ENCODE measurements at regions not wholly inside any gene's neighbourhood (a gene's known extent, or its start where the extent isn't known, plus 50 kb on each side); places are given as distances from the start of the nearest gene placed in this dataset.

GRCh38 chr14:98949051-98949450 lies 322.9 kb downstream of the BCL11B start:
- Histone ChIP-seq H3K36me3 (no peaks in the 10 kb centered on the region), H3K27me3 (no peaks in the 10 kb centered on the region), H3K9me3 (no peaks in the 10 kb centered on the region), H3K4me3 (no peak overlapping the region), H3K4me1 (peaks cover 15% of the 10 kb centered on the region), H3K27ac (no peak overlapping the region), H3K4me2 (no peak overlapping the region), H3K9ac (no peak overlapping the region), H4K20me1 (no peaks in the 10 kb centered on the region)
- TF ChIP-seq Cebpa-rat (IDR thresholded peaks at IDR 0.05) = no peak

DNA sequence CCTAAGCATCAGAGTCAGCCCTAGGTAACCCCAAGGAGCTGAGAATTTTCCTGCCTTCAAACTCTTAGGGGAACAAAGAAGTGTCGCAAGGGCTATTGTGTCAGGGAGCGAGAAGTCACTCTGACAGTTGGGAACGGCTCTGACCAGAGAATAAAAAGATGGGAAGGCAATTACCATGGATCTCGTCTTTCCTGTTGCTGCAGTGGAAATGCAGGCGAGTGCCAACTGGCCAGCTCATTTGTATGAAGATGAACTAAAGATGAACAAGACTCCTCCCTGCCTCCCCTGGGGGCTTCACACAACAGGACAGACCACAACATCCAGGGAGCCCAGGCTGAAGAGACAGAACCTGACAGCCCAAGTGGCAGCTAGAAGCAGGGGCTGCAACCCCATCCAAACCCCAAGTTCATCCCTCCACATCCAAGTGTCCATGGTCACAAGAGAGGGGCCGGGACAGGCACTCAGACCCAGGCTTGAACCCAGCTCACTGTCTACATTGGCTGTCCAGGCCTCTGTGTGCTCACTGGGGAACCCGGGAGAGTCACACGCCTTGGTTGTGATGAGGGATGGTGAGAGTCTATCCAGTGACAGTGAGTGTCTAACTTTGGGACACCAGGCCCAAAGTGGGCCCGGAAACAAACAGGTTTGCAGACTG lies 322.4 kb downstream of the BCL11B start:
- Histone ChIP-seq H4K20me1 (no peaks in the 10 kb centered on the region), H3K9me3 (no peaks in the 10 kb centered on the region), H3K4me2 (no peak overlapping the region), H3K4me1 (peaks cover 15% of the 10 kb centered on the region), H3K36me3 (no peaks in the 10 kb centered on the region), H3K27me3 (no peaks in the 10 kb centered on the region), H3K4me3 (no peak overlapping the region), H3K27ac (no peak overlapping the region), H3K9ac (no peak overlapping the region)
- no peak for TF ChIP-seq Cebpa-rat (IDR thresholded peaks at IDR 0.05)

DNA sequence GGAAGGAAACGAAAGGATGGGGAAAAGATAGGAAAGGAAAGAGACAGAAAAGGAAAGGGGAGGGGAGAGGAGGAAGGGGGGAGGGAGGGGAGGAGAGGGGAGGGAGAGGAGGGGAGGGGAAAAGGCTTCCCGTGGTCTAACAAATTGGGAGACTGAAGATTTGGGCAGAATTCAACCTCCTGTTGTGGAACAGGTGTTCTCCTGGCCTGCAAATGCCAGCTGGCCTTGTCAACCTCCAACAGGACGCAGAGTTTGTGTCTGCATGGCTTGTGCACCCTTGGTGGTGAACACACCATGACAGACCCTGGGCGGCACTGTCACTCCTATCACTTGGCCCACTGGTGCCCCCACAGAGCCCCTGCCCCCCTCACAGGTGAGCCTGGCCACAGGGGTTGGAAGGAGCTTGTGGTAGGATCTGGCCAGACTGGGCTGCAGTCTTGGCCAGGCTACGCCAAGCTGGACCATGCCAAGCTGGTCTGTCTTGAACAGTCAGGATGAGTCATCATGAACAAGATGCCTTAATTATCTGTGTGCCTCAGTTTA lies 321.6 kb downstream of the BCL11B start:
- TF ChIP-seq Cebpa-rat (IDR thresholded peaks at IDR 0.05) = no peak
- no peaks in the 10 kb centered on the region for H3K36me3 ChIP-seq
- H3K4me2 ChIP-seq = no peak overlapping the region
- H4K20me1 ChIP-seq = no peaks in the 10 kb centered on the region
- H3K9me3 ChIP-seq = no peaks in the 10 kb centered on the region
- H3K9ac ChIP-seq = no peak overlapping the region
- peaks cover 15% of the 10 kb centered on the region for H3K4me1 ChIP-seq
- H3K4me3 ChIP-seq = no peak overlapping the region
- H3K27me3 ChIP-seq = no peaks in the 10 kb centered on the region
- H3K27ac ChIP-seq = no peak overlapping the region

DNA sequence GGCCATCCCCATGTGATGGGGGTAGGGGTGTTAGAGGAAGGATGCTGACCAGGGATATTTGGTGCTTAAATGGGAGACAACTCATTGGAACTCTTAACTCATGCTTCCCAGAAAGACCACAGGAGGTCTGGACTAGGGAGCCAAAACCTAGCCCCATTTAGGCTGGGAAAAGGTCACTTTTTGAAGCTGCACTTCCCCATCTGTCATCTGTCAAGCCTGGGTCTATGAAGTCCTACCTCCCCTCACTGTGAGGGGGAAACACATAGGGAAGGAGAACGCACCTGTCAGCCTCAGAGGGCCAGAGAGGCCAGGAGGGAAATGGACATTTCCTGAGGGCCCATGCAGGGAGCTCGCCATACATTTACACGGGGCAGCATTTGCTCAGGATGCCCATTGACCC lies 321.0 kb downstream of the BCL11B start:
- H3K27ac ChIP-seq = no peak overlapping the region
- no peak for TF ChIP-seq Cebpa-rat (IDR thresholded peaks at IDR 0.05)
- no peak overlapping the region for H3K9ac ChIP-seq

GRCh38 chr14:98951521-98952152 lies 320.4 kb downstream of the BCL11B start:
- Histone ChIP-seq H3K27me3 (no peaks in the 10 kb centered on the region), H3K27ac (no peak overlapping the region), H3K9ac (no peak overlapping the region), H3K4me2 (no peak overlapping the region), H3K36me3 (no peaks in the 10 kb centered on the region), H3K4me1 (peaks cover 15% of the 10 kb centered on the region), H3K4me3 (no peak overlapping the region), H3K9me3 (no peaks in the 10 kb centered on the region), H4K20me1 (no peaks in the 10 kb centered on the region)
- TF ChIP-seq Cebpa-rat (IDR thresholded peaks at IDR 0.05) = no peak

More for the DNA sequence above, 321.0 kb downstream of the BCL11B start:
- H3K4me1 ChIP-seq = peaks cover 15% of the 10 kb centered on the region
- no peaks in the 10 kb centered on the region for H4K20me1 ChIP-seq
- H3K4me3 ChIP-seq = no peak overlapping the region
- no peaks in the 10 kb centered on the region for H3K36me3 ChIP-seq
- H3K9me3 ChIP-seq = no peaks in the 10 kb centered on the region
- H3K4me2 ChIP-seq = no peak overlapping the region
- H3K27me3 ChIP-seq = no peaks in the 10 kb centered on the region

- Histone ChIP-seq H3K4me1 (peaks cover 4% of the 10 kb centered on the region), H3K4me3 (no peak overlapping the region), H3K27me3 (no peaks in the 10 kb centered on the region), H3K9me3 (no peaks in the 10 kb centered on the region), H3K4me2 (no peak overlapping the region), H4K20me1 (no peaks in the 10 kb centered on the region), H3K27ac (no peak overlapping the region), H3K9ac (no peak overlapping the region), H3K36me3 (no peaks in the 10 kb centered on the region)
- TF ChIP-seq Cebpa-rat (IDR thresholded peaks at IDR 0.05) = no peak
Observed at GRCh38 chr14:98952593-98953350, 319.2 kb downstream of the BCL11B start.

- TF ChIP-seq Cebpa-rat (IDR thresholded peaks at IDR 0.05) = peak; percentile 65
- no peak overlapping the region for H3K9ac ChIP-seq
- H3K4me1 ChIP-seq = no peaks in the 10 kb centered on the region
- H3K4me3 ChIP-seq = no peak overlapping the region
- no peaks in the 10 kb centered on the region for H3K27me3 ChIP-seq
- H3K9me3 ChIP-seq = no peaks in the 10 kb centered on the region
- no peaks in the 10 kb centered on the region for H3K36me3 ChIP-seq
- H3K4me2 ChIP-seq = no peak overlapping the region
- no peaks in the 10 kb centered on the region for H4K20me1 ChIP-seq
- no peak overlapping the region for H3K27ac ChIP-seq
Observed at GRCh38 chr14:98953551-98954348, 318.2 kb downstream of the BCL11B start.

GRCh38 chr14:98954349-98955000 lies 317.5 kb downstream of the BCL11B start:
- Histone ChIP-seq H4K20me1 (no peaks in the 10 kb centered on the region), H3K27ac (no peak overlapping the region), H3K4me2 (no peak overlapping the region), H3K27me3 (no peaks in the 10 kb centered on the region), H3K36me3 (no peaks in the 10 kb centered on the region), H3K9me3 (no peaks in the 10 kb centered on the region), H3K4me3 (no peak overlapping the region), H3K9ac (no peak overlapping the region), H3K4me1 (no peaks in the 10 kb centered on the region)
- TF ChIP-seq Cebpa-rat (IDR thresholded peaks at IDR 0.05) = no peak

Measured in BLaER1 (cell line).